ENCODE measurements at regions not wholly inside any gene's neighbourhood (a gene's known extent, or its start where the extent isn't known, plus 50 kb on each side); places are given as distances from the start of the nearest gene placed in this dataset.

- Histone ChIP-seq H4K20me1 (ENCODE audit: insufficient read depth, low read length) (no peaks in the 10 kb centered on the region), H3K9ac (ENCODE audit: low read depth, low read length) (no peak overlapping the region), H3K4me1 (ENCODE audit: insufficient read depth, low read length) (no peaks in the 10 kb centered on the region), H3K4me2 (ENCODE audit: insufficient read depth, low read length) (no peak overlapping the region), H3K9me3 (ENCODE audit: insufficient read depth, low read length, severe bottlenecking) (no peaks in the 10 kb centered on the region), H3K4me3 (ENCODE audit: low read depth in 1 of 2, low read length in 2 of 2) (no peak overlapping the region), H3K79me2 (ENCODE audit: insufficient read depth, low read length) (no peaks in the 10 kb centered on the region), H3K27me3 (ENCODE audit: insufficient read depth, low read length, poor library complexity) (peaks cover 21% of the 10 kb centered on the region), H3K27ac (ENCODE audit: low read length) (no peak overlapping the region), H2AFZ (ENCODE audit: low read depth, low read length) (no peak overlapping the region), H3K36me3 (ENCODE audit: insufficient read depth, low read length) (no peaks in the 10 kb centered on the region)
- DNase-seq (no peak), ATAC-seq (ENCODE audit: insufficient read depth, low read depth) (no peak)
- TF ChIP-seq EZH2 (IDR thresholded peaks at IDR 0.05; ENCODE audit: borderline replicate concordance, low read depth, low read length, severe bottlenecking) (no peak), CTCF (IDR thresholded peaks at IDR 0.05; ENCODE audit: borderline replicate concordance, extremely low read depth, low read length, poor library complexity, severe bottlenecking) (no peak)
These were observed 315.5 kb upstream of the NPVF start for GRCh38 chr7:25543798-25544197.

DNA sequence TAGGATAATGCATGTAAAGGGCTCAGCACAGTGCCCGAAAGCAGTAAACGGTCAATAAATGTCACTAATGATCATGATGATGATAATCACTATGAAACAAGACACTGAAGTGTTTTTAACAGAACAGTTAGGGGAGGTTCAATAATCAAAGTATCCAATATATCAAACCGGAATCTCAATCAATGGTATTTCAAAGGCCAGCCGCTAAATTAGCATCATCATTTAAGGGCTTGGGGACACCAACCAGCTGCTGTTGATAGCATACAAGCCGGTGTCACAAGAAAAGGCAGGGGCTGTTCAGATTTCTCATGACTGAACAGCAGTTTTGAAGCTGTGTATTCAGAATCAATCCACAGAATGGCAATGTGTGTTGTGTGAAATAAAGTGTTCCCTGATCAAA is 316.0 kb upstream of the NPVF start:
- H3K79me2 ChIP-seq (ENCODE audit: insufficient read depth, low read length): no peaks in the 10 kb centered on the region
- H2AFZ ChIP-seq (ENCODE audit: low read depth, low read length): no peak overlapping the region
- DNase-seq (no peak), ATAC-seq (ENCODE audit: insufficient read depth, low read depth) (no peak)
- H3K4me1 ChIP-seq (ENCODE audit: insufficient read depth, low read length): no peaks in the 10 kb centered on the region
- no peaks in the 10 kb centered on the region for H3K9me3 ChIP-seq (ENCODE audit: insufficient read depth, low read length, severe bottlenecking)
- H3K4me2 ChIP-seq (ENCODE audit: insufficient read depth, low read length): no peak overlapping the region
- H3K9ac ChIP-seq (ENCODE audit: low read depth, low read length): no peak overlapping the region
- H3K27me3 ChIP-seq (ENCODE audit: insufficient read depth, low read length, poor library complexity): peaks cover 21% of the 10 kb centered on the region
- no peak overlapping the region for H3K27ac ChIP-seq (ENCODE audit: low read length)
- no peak for TF ChIP-seq EZH2 (IDR thresholded peaks at IDR 0.05; ENCODE audit: borderline replicate concordance, low read depth, low read length, severe bottlenecking)
- no peak for TF ChIP-seq CTCF (IDR thresholded peaks at IDR 0.05; ENCODE audit: borderline replicate concordance, extremely low read depth, low read length, poor library complexity, severe bottlenecking)
- H3K36me3 ChIP-seq (ENCODE audit: insufficient read depth, low read length): no peaks in the 10 kb centered on the region
- no peaks in the 10 kb centered on the region for H4K20me1 ChIP-seq (ENCODE audit: insufficient read depth, low read length)
- no peak overlapping the region for H3K4me3 ChIP-seq (ENCODE audit: low read depth in 1 of 2, low read length in 2 of 2)

DNA sequence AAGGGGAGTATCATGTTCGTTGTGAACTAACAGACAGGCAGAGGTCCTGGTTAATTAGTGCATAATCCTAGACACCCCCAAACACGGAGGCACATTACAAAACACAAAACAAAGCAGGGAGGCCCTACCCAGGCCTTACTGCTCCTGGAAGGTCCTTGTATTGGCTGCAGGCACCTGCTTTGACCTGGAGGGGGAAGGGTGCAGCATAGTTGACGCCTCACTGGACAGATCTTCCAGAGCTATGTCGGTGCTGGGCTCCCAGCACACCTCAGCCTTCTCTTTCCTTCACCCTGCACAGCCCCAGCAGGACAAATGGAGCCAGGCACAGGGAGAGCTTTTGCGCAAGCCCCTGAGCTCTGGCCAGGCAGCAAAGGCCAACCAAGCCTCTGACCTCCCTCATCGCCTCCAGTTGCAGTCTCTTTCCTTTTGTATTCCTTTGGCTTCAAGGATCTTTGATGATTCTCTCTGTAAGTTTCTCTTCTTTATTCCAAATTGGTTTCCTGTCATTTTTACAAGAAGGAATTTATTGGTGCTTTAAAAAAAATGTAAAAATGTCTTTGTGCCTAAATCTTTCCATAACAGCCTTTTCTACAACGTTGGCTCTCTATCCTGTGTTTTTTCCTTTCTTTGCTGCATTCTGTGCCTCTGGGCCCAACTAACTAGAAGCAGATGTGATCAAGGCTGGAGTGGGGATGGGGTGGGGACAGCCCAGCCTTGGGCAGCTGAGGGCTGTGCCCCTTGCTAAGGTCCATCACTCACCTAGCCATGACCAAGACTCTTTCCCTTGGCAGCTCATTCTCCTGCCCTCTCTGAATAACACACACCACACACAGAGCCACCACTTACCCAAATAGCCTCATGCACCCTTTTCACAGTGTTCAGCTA is 317.1 kb upstream of the NPVF start:
- Histone ChIP-seq H3K79me2 (ENCODE audit: insufficient read depth, low read length) (no peaks in the 10 kb centered on the region), H3K27ac (ENCODE audit: low read length) (no peak overlapping the region), H4K20me1 (ENCODE audit: insufficient read depth, low read length) (no peaks in the 10 kb centered on the region), H3K4me3 (ENCODE audit: low read depth in 1 of 2, low read length in 2 of 2) (no peak overlapping the region), H3K4me2 (ENCODE audit: insufficient read depth, low read length) (no peak overlapping the region), H2AFZ (ENCODE audit: low read depth, low read length) (no peak overlapping the region), H3K9me3 (ENCODE audit: insufficient read depth, low read length, severe bottlenecking) (no peaks in the 10 kb centered on the region), H3K9ac (ENCODE audit: low read depth, low read length) (no peak overlapping the region), H3K4me1 (ENCODE audit: insufficient read depth, low read length) (no peaks in the 10 kb centered on the region), H3K27me3 (ENCODE audit: insufficient read depth, low read length, poor library complexity) (peaks cover 25% of the 10 kb centered on the region), H3K36me3 (ENCODE audit: insufficient read depth, low read length) (no peaks in the 10 kb centered on the region)
- ATAC-seq (ENCODE audit: insufficient read depth, low read depth) (no peak), DNase-seq (no peak)
- TF ChIP-seq EZH2 (IDR thresholded peaks at IDR 0.05; ENCODE audit: borderline replicate concordance, low read depth, low read length, severe bottlenecking) (no peak), CTCF (IDR thresholded peaks at IDR 0.05; ENCODE audit: borderline replicate concordance, extremely low read depth, low read length, poor library complexity, severe bottlenecking) (no peak)
